NCI-H748 (cell line): ENCODE measurements at regions not wholly inside any gene's neighbourhood (a gene's known extent, or its start where the extent isn't known, plus 50 kb on each side); places are given as distances from the start of the nearest gene placed in this dataset.

Source experiments
- DNase-seq: peaks from one replicate; lab custom pipeline; 2025; ENCODE audit not compliant: unreplicated experiment; lab: John Stamatoyannopoulos, UW

DNA sequence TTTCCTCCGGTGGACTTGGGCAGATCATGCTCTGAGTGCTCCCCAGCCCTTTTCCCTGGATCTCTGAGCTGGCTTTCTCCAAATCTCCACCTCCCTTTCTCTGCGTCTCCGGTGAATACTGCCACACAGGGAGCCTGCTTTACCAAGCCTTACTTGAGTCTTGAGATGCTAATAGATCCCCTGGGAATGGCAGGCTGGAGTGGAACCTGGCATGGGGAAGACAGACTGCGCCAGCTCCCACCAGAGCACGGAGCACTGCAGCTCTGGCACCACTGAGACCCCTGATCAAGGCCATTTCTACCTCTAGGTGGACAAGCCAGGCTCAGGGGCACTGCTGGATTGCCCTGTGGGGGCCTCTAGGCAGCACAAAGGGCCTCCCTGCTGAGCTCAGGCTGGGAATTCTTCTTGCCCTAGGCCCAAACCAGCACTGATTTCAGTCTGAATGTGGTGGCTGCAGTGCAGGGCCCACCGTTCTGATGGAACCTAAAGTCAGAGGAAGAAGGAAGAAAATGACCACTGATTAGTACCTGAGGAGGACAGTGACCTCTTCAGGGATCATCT, 74.3 kb upstream of the CRHR1 start:
- no peak for DNase-seq

DNA sequence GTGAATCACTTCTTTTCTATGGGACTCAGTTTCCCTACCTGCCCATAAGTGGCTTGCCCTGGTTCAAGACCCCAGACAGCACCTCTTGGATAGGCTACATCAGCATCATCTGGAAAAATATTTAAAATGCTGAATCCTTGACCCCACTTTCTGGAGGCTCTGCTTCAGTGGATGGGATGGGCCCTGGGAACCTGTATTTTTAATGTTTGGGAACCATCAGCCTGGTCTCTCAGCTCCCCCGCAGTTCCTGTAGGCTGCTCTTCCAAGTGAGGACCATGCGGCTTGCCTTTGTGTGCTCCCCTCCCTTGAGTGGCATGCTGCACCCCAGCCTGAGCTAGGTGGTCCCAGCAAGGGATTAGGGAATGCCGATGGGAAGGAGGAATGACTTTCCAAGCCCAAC, 68.3 kb upstream of the CRHR1 start:
- no peak for DNase-seq

DNA sequence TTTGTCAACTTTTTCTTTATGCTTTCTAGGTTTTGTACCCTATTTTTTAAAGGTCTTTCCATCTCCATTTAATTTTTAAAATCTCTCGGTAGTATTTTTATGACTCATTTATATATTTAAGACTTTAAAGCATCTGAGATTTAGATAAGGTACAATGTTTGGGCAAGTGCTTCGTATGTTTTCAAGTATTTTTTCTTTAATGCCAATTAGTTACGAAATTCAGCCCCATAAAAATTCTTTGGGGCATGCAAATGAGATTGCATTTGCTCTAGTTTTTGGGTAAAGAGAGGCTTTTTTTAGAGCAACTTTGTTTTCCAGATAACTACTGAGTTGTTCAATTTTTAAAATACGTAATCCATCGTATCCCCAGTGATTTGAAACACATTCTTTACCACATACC, 65.3 kb upstream of the CRHR1 start:
- DNase-seq = no peak

- DNase-seq = peak; percentile 7
Observed at GRCh38 chr17:45719335-45720071, 64.6 kb upstream of the CRHR1 start.

GRCh38 chr17:45720386-45720785, 63.7 kb upstream of the CRHR1 start:
- DNase-seq = no peak

GRCh38 chr17:45722161-45722560, 62.0 kb upstream of the CRHR1 start:
- DNase-seq = peak; percentile 28

- DNase-seq = no peak
Observed at GRCh38 chr17:45729294-45729907, 54.7 kb upstream of the CRHR1 start.

DNA sequence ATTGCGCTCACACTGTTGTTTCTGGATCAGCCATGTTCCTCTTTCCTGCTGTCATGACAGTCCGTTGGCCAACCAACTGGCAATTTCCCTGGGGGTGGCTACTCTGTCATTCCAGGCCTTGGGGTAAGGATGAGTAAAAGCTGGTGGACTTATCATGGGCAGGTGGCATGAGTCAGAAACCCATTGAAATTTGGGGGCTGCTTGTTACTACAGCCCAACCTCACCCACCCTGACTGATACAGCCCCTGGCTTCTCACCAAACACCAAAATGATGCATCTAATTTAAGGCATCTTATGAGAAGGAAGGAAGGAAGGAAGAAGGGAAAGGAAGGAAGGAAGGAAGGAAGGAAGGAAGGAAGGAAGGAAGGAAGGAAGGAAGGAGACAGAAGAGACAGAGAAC, 53.9 kb upstream of the CRHR1 start:
- DNase-seq = no peak

GRCh38 chr17:45731459-45731858, 52.7 kb upstream of the CRHR1 start:
- DNase-seq = no peak

- no peak for DNase-seq
Observed at GRCh38 chr17:45732926-45733505, 51.1 kb upstream of the CRHR1 start.

DNA sequence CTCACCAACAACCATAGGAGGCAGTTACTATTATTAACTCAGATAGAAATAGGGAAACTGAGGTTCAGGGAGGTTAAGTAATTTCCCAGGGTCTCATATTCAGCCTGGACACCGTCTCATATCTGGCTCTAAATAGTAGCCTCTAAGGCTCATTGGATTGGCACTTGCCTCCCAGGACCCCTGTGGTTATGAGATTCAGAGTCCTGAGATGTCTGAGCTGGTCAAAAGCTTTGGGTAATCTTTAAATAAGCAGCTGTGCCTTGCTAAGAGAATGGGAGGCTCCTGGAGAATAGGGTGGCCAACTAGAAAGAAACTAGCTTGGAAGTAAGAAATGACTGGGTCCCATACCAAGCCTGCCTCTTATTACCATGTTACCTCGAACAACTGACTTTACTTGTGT, 50.3 kb upstream of the CRHR1 start:
- no peak for DNase-seq
